GM12878 (cell line): ENCODE measurements at regions not wholly inside any gene's neighbourhood (a gene's known extent, or its start where the extent isn't known, plus 50 kb on each side); places are given as distances from the start of the nearest gene placed in this dataset.

Experiments used
- ATAC-seq: fragments of 200-7000 bp; cut with Tn5 transposase; 3 replicates; pipeline ENCODE4 v1.9.1; 2020; ENCODE audit warnings: mild to moderate bottlenecking, moderate library complexity
- BruUV-seq: library from RNA; stranded (reverse); fragments of 400-500 nt; replicated peaks from 2 replicates; lab custom pipeline; 2021; lab: Mats Ljungman, UMichigan
- CTCF ChIA-PET: fragments of 300-600 bp; sonication (Branson Sonifier 250); formaldehyde crosslinking; extraction: SDS; loops from one replicate; lab custom pipeline; 2021; ENCODE audit warnings: inconsistent platforms; lab: Yijun Ruan, JAX
- POLR2A ChIA-PET: fragments of 350-600 bp; formaldehyde crosslinking; extraction: SDS; loops from one replicate; lab custom pipeline; 2021; ENCODE audit warnings: inconsistent platforms; lab: Charles Lee
- RAD21 ChIA-PET: fragments of 300-600 bp; sonication (Branson Sonifier 250); formaldehyde crosslinking; loops from one replicate; lab custom pipeline; 2023; ENCODE audit warnings: antibody characterized with exemption; ENCODE audit not compliant: unreplicated experiment; lab: Charles Lee
- SMC1A ChIA-PET: fragments of 300-600 bp; sonication (Branson Sonifier 250); formaldehyde crosslinking; loops from one replicate; lab custom pipeline; 2023; ENCODE audit not compliant: unreplicated experiment, uncharacterized antibody; lab: Charles Lee
- DNase-seq: peaks from one replicate; pipeline ENCODE4 v3.0.0-alpha.2; 2011; ENCODE audit warnings: low read depth, low spot score
- FAIRE-seq: peaks from 3 replicates; lab custom pipeline; 2011; peaks lifted over from hg19 to GRCh38; lab: Jason Lieb, UNC
- H2AFZ ChIP-seq: 2 replicates; pipeline ENCODE4 v1.6.0; 2011; ENCODE audit warnings: low read depth, low read length, control low read depth; ENCODE audit not compliant: control insufficient read depth
- H3K27ac ChIP-seq: 2 replicates; pipeline ENCODE4 v1.5.1; 2011; ENCODE audit warnings: control low read depth; ENCODE audit not compliant: control insufficient read depth, insufficient read depth
- H3K27me3 ChIP-seq, 2 experiments: replicated peaks in 1 of 2; 2 replicates each; pipeline versions ENCODE4 v1.6.0 to v1.6.1; 2011; ENCODE audit warnings: low read length in 1 of 2; ENCODE audit not compliant: control insufficient read depth in 2 of 2, insufficient read depth in 2 of 2
- H3K36me3 ChIP-seq, 2 experiments: 2 replicates each; pipeline ENCODE4 v1.5.1; 2011; ENCODE audit warnings: low read length in 1 of 2; ENCODE audit not compliant: control insufficient read depth in 2 of 2, insufficient read depth in 2 of 2
- H3K4me1 ChIP-seq: 2 replicates; pipeline ENCODE4 v1.6.1; 2011; ENCODE audit warnings: mild to moderate bottlenecking, low read length, moderate library complexity, mixed read lengths; ENCODE audit not compliant: control insufficient read depth, insufficient read depth
- H3K4me2 ChIP-seq: 2 replicates; pipeline ENCODE4 v1.6.0; 2011; ENCODE audit warnings: control low read depth; ENCODE audit not compliant: control insufficient read depth, insufficient read depth
- H3K4me3 ChIP-seq: fragments of 200-600 bp; sonication (generic); 2 replicates; pipeline ENCODE4 v1.5.1; 2016
- H3K79me2 ChIP-seq: 2 replicates; pipeline ENCODE4 v1.6.0; 2011; ENCODE audit warnings: low read length; ENCODE audit not compliant: control insufficient read depth, insufficient read depth
- H3K9ac ChIP-seq: 2 replicates; pipeline ENCODE4 v1.8.0; 2011; ENCODE audit warnings: low read length, control low read depth, mixed read lengths; ENCODE audit not compliant: control insufficient read depth, insufficient read depth
- H3K9me3 ChIP-seq: replicated peaks from 3 replicates; pipeline ENCODE4 v1.5.1; 2011; ENCODE audit warnings: mild to moderate bottlenecking, low read length; ENCODE audit not compliant: control insufficient read depth, insufficient read depth
- H4K20me1 ChIP-seq: 2 replicates; pipeline ENCODE4 v1.6.0; 2011; ENCODE audit not compliant: control insufficient read depth, insufficient read depth
- CREM ChIP-seq: IDR thresholded peaks from 2 replicates; pipeline ENCODE4 v1.6.1; 2014; ENCODE audit warnings: antibody characterized with exemption, low read depth
- GABPA ChIP-seq: IDR thresholded peaks from 2 replicates; pipeline ENCODE4 v1.6.1; 2014; ENCODE audit warnings: antibody characterized with exemption, low read depth, mild to moderate bottlenecking, inconsistent platforms
- MYC ChIP-seq: IDR thresholded peaks from 2 replicates; pipeline ENCODE4 v1.6.1; 2011; ENCODE audit warnings: mild to moderate bottlenecking, low read length, moderate library complexity, inconsistent platforms; ENCODE audit not compliant: insufficient read depth, insufficient replicate concordance, insufficient read length, severe bottlenecking
- TAF1 ChIP-seq: IDR thresholded peaks from 2 replicates; pipeline ENCODE4 v1.6.1; 2011; ENCODE audit warnings: mild to moderate bottlenecking, low read depth, low read length, borderline replicate concordance
- ZBTB40 ChIP-seq: fragments of 450-650 bp; IDR thresholded peaks from 2 replicates; pipeline ENCODE4 v1.6.1; 2016; ENCODE audit warnings: mild to moderate bottlenecking, moderate library complexity, borderline replicate concordance
- ZNF622 ChIP-seq: fragments of 450-650 bp; IDR thresholded peaks from 2 replicates; pipeline ENCODE4 v1.6.1; 2017; ENCODE audit warnings: mild to moderate bottlenecking, inconsistent platforms
- WGBS: methylation state at CpG from one replicate; pipeline ENCODE4 v1.1.6; 2016; ENCODE audit warnings: low lambda C conversion rate; ENCODE audit not compliant: insufficient replicate concordance, insufficient coverage; ENCODE audit errors: missing lambda C conversion rate; 5-methylcytosine and 5-hydroxymethylcytosine counted together
- in situ Hi-C: fragments of 300-500 bp; cut with MboI; formaldehyde crosslinking; loops from 9 replicates; pipeline ENCODE4 v1.14.3; 2018; ENCODE audit warnings: mixed read lengths
- intact Hi-C: fragments of 100-400 bp; cut with micrococcal nuclease; formaldehyde crosslinking; loops from one replicate; pipeline ENCODE4 v1.14.2; 2022; ENCODE audit not compliant: unreplicated experiment
- TF ChIP-seq, protein P1 (sequence below): fragments of 450-650 bp; IDR thresholded peaks from 2 replicates; pipeline ENCODE4 v1.6.1; 2014; ENCODE audit warnings: mild to moderate bottlenecking

GRCh38 chr15:95664450-95664849, 666.0 kb upstream of the NR2F2 start:
- Histone ChIP-seq H3K9me3 (no peaks in the 10 kb centered on the region), H3K9ac (no peak overlapping the region), H3K4me3 (no peak overlapping the region), H3K79me2 (no peaks in the 10 kb centered on the region), H3K4me2 (no peak overlapping the region), H2AFZ (no peak overlapping the region)
- FAIRE-seq (no peak), DNase-seq (no peak)
- in situ Hi-C loops: no loop called here
- CTCF ChIA-PET: interaction anchor here (0.6 to 1.7 kb wide), 4 partner anchors 8 to 88 kb away, joined by 3 to 5 read pairs (median 4); no protein-coding TSS in a partner anchor
- WGBS: 46% methylated on average over 3 of the region's 3 CpGs
- no peak for TF ChIP-seq ZNF622
- TF ChIP-seq, protein P1, sequence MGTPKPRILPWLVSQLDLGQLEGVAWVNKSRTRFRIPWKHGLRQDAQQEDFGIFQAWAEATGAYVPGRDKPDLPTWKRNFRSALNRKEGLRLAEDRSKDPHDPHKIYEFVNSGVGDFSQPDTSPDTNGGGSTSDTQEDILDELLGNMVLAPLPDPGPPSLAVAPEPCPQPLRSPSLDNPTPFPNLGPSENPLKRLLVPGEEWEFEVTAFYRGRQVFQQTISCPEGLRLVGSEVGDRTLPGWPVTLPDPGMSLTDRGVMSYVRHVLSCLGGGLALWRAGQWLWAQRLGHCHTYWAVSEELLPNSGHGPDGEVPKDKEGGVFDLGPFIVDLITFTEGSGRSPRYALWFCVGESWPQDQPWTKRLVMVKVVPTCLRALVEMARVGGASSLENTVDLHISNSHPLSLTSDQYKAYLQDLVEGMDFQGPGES: no peak
- TF ChIP-seq GABPA: no peak
- no peak for TF ChIP-seq CREM
- no peak for TF ChIP-seq ZBTB40
- no peak for TF ChIP-seq TAF1
- TF ChIP-seq MYC: no peak
- TF ChIP-seq, all 136 proteins: peak for 0
- no TSS peak for BruUV-seq
- H3K36me3 ChIP-seq: no peaks in the 10 kb centered on the region
- ChIA-PET POLR2A (interaction anchor here (0.7 kb wide), 1 partner anchor 11 kb away, joined by 3 read pairs; no protein-coding TSS in a partner anchor), SMC1A (interaction anchor here (0.6 to 1.5 kb wide), 10 partner anchors 12 to 204 kb away, joined by 3 to 6 read pairs (median 4); no protein-coding TSS in a partner anchor), RAD21 (interaction anchor here (0.7 to 1.6 kb wide), 2 partner anchors 18 to 72 kb away, joined by 3 to 6 read pairs; no protein-coding TSS in a partner anchor)
- no peaks in the 10 kb centered on the region for H3K4me1 ChIP-seq
- no peak overlapping the region for H3K27ac ChIP-seq
- ATAC-seq: no peak
- intact Hi-C loops: no loop called here
- no peaks in the 10 kb centered on the region for H3K27me3 ChIP-seq
- no peaks in the 10 kb centered on the region for H4K20me1 ChIP-seq
